A549 (cell line): ENCODE measurements at regions not wholly inside any gene's neighbourhood (a gene's known extent, or its start where the extent isn't known, plus 50 kb on each side); places are given as distances from the start of the nearest gene placed in this dataset.

Experiments used
- ATOH8 ChIP-seq: fragments of 250-450 bp; sonication (Bioruptor Pico); IDR thresholded peaks from 2 replicates; pipeline ENCODE4 v1.5.0; 2020; ENCODE audit warnings: low read depth, mild to moderate bottlenecking, moderate library complexity
- CEBPB ChIP-seq, 2 experiments: fragments of >200 bp in 1 of 2; sonication (Bioruptor Twin) in 1 of 2; formaldehyde crosslinking in 1 of 2; IDR thresholded peaks; 2 replicates each; pipeline ENCODE4 v1.6.1; 2012 to 2016
- CHD2 ChIP-seq: fragments of 150-350 bp; IDR thresholded peaks from 2 replicates; pipeline ENCODE4 v1.6.1; 2014; ENCODE audit warnings: low read length; ENCODE audit not compliant: partially characterized antibody
- CTCF ChIP-seq: fragments of >200 bp; sonication (Bioruptor Twin); formaldehyde crosslinking; IDR thresholded peaks from 3 replicates; pipeline ENCODE4 v1.5.1; 2016
- ELK1 ChIP-seq: fragments of 150-350 bp; IDR thresholded peaks from 2 replicates; pipeline ENCODE4 v1.6.1; 2014; ENCODE audit warnings: low read depth, mild to moderate bottlenecking, low read length
- HOXA7 ChIP-seq: fragments of 250-450 bp; sonication (Bioruptor Pico); IDR thresholded peaks from 2 replicates; pipeline ENCODE4 v1.5.0; 2020; ENCODE audit warnings: mild to moderate bottlenecking, moderate library complexity
- JUN ChIP-seq, 2 experiments: fragments of >200 bp; sonication (Bioruptor Twin); formaldehyde crosslinking; IDR thresholded peaks; 2 replicates in 1 of 2; 3 replicates in 1 of 2; pipeline ENCODE4 v1.6.1; 2016 to 2017
- MAX ChIP-seq: IDR thresholded peaks from 2 replicates; pipeline ENCODE4 v1.6.1; 2012
- MYC ChIP-seq: IDR thresholded peaks from 2 replicates; pipeline ENCODE4 v1.6.1; 2012; ENCODE audit warnings: mild to moderate bottlenecking, inconsistent platforms, low read length, improper control_type of control experiment, borderline replicate concordance
- NFE2L2 ChIP-seq: fragments of 150-350 bp; conservative IDR thresholded peaks from 2 replicates; pipeline ENCODE4 v1.6.1; 2014; ENCODE audit warnings: low read length
- NR3C1 ChIP-seq: fragments of >200 bp; sonication (Bioruptor Twin); formaldehyde crosslinking; IDR thresholded peaks from 3 replicates; pipeline ENCODE4 v1.6.1; 2017
- POLR2A ChIP-seq: IDR thresholded peaks from 2 replicates; pipeline ENCODE4 v1.6.1; 2012; ENCODE audit warnings: mild to moderate bottlenecking, low read length
- SREBF2 ChIP-seq: fragments of 450-650 bp; IDR thresholded peaks from 2 replicates; pipeline ENCODE4 v1.6.1; 2014; ENCODE audit warnings: mild to moderate bottlenecking, moderate library complexity

- no peak for TF ChIP-seq MYC
- no peak for TF ChIP-seq CTCF
- TF ChIP-seq POLR2A, result no peak
- no peak for TF ChIP-seq CEBPB (IDR thresholded peaks at IDR 0.05)
- no peak for TF ChIP-seq ATOH8
- TF ChIP-seq NR3C1, result no peak
- no peak for TF ChIP-seq HOXA7 (CRISPR knock-in tag)
- no peak for TF ChIP-seq ELK1
- TF ChIP-seq CHD2, result no peak
- TF ChIP-seq NFE2L2, result no peak
- no peak for TF ChIP-seq JUN (IDR thresholded peaks at IDR 0.05)
- no peak for TF ChIP-seq MAX
- TF ChIP-seq SREBF2, result no peak
Measured at GRCh38 chr7:155161690-155162089, 91.6 kb downstream of the HTR5A start.
